ENCODE measurements at regions not wholly inside any gene's neighbourhood (a gene's known extent, or its start where the extent isn't known, plus 50 kb on each side); places are given as distances from the start of the nearest gene placed in this dataset.
A peak's percentile ranks its signal among the peaks of the same experiment; 100 is the strongest.
"Not testable (repeated sequence)": the region's sequence is repeated elsewhere in the genome, so short reads cannot be mapped to it uniquely, and the experiment has no call there.

- no peak for DNase-seq
Observed at GRCh38 chr5:82952326-82952725, 124.9 kb downstream of the TMEM167A start.

DNA sequence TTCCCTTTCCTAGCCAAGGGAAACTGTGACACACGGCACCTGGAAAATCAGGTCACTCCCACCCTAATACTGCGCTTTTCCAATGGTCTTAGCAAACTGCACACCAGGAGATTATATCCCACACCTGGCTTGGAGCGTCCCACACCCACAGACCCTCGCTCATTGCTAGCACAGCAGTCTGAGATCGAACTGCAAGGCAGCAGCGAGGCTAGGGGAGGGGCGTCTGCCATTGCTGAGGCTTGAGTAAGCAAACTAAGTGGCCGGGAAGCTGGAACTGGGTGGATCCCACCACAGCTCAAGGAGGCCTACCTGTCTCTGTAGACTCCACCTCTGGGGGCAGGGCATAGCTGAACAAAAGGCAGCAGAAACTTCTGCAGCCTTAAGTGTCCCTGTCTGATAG is 132.9 kb downstream of the TMEM167A start:
- not testable (repeated sequence) for DNase-seq

DNA sequence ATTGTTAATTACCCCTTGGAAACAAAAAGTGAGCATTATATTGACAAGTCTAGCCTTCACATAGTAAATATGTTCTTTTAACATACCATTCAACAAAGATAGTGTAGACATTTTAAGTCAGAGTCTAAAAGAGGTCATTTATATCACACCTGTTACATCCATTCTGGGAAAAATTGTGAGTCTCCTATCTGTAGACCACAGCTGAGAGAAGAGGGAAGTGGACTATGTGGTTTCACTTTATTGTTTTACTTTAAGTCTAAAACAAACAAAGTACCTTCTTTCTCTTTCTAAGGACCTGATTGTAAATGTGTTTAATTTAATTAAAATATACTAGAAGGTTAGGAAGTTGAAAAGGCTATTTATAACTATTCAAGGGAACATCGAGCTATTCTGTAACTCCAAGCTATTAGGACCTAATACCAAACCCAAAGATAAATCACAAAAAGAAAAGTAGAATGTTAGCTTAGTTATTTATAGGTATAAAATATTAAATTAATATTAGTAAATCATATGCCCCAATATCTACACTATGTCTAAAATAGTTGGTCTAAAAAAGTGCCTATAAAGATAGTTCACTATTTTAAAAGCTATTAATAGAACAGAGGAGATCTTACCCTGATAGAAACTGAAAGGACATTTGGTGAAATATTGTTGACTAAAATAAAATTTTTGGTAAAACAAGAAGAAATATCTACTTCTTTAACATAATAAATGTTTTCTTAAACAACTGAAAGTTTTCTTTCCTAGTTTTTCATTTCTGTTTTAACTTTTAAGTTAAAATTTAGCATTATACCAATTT is 134.9 kb downstream of the TMEM167A start:
- no peak for DNase-seq

DNA sequence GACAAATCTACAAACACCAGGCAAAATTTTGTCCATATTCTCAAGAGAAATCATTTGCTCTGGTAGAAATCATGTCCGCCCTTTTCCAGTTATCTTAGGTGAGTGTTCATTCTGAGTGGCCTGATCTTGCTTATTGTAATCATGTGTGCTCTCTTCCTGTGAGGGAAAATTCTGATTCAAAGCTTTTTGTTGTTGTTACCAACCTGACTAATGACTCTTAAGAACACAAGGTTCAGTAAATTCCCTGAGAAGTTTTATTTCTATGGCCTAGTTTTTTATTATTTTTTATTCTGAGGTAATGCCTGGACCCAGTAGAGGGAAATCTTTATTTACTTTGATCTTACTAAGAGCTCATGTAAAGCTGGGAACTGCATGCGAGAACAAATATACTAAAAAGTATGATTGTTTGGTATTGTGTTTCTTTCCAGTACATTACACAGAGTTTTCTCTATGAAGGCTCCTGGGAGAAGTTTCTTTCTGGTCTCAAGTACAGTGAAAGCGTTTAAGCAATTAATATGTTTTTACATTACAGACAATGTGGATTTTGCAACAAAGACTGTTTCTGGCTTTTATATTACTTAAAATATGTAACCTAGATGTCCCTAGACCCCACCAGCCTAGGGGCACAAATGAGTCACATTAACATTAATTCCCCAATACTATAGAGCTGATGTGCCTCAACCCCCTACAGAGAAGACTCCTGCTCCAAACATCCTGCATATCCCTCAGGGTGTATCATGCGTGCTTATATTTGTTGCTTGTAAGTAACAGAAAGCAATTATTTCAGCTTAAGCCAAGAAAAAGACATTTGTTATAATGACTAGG is 138.1 kb downstream of the TMEM167A start:
- no peak for DNase-seq

- not testable (repeated sequence) for DNase-seq
Observed at GRCh38 chr5:82932473-82933220, 144.5 kb downstream of the TMEM167A start.

DNA sequence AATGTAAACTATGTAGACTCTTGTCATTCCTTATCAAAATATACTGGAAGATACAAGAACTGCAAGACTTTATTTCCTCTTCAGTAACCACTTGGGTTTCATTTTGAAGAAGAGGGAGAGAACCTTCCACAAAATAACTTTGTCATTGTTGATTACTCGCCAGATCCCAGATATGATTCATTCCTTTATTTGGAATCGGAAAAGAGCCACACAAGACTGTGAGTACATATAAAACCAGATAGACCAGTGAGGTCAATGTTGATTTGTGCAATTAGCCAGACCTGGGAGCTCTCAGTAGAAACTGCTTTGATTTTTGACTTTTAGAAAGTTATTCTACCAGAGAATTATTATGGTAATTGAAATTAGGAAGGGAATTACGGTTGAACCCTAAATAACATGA is 146.1 kb downstream of the TMEM167A start:
- peak; percentile 34 for DNase-seq

- no peak for DNase-seq
Observed at GRCh38 chr5:82925061-82925411, 152.2 kb downstream of the TMEM167A start.

- DNase-seq = no peak
Observed at GRCh38 chr5:82924226-82925060, 152.8 kb downstream of the TMEM167A start.

- DNase-seq = no peak
Observed at GRCh38 chr5:82922086-82922734, 155.0 kb downstream of the TMEM167A start.

- no peak for DNase-seq
Observed at GRCh38 chr5:82918311-82919031, 158.7 kb downstream of the TMEM167A start.

DNA sequence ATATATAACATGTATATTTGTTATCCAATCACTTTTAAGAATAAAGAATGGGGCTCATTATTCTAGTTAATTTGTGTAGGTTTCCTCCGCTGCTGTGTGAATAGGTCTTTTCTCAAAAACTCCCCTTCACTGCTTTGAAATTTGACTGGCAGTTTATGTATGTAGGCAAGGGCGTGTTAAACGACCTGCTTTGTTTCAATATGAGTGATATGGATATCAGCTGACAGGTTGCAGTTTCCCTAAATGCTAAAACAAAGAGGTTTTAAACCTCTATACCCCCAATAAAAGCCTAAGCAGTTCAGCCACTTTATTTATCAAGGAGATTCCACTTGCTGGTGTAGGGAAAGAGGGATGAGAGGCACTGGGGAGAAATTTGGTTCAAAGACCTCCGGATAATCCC is 159.6 kb downstream of the TMEM167A start:
- no peak for DNase-seq

GRCh38 chr5:82913971-82914370 is 163.2 kb downstream of the TMEM167A start:
- DNase-seq = no peak

- DNase-seq = no peak
Observed at GRCh38 chr5:82912462-82912861, 164.7 kb downstream of the TMEM167A start.

DNA sequence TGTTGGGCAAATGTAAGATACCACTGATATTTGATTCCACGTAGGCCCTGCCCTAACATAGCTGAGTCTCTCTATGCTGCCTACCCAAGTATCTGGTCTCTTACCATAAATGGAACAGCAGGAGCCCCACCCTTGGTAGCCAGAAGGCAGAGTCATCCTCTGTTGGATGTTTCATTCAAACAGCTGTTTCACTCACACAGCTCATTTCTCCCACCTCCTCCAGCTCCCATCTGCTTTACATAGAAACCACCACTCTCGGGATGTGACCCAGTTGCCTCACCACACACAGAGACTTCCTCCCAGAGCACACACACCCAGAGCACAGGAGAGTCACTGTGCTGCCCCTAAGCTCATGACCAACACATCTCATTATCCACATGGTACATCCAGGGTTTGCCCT is 165.3 kb downstream of the TMEM167A start:
- DNase-seq = no peak

DNA sequence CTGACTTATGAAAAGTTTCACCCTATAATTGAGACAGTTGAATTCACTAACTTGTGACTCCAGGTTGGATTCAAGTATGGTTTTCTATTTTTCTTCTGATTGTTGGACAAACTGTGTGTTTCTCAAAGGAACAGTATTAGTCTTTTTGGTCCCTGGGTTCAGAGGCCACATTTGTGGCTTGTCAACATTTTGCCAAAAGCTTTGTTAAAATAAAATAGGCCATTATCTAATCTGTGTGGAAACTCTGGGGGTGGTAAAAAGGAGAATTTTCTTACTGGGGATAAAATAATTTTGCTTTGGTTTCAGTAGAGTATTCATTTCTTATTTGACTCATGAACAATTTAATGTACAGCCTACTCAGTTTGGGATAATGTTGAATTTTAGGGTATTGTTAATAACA is 166.3 kb downstream of the TMEM167A start:
- DNase-seq = no peak

- no peak for DNase-seq
Observed at GRCh38 chr5:82910491-82910890, 166.7 kb downstream of the TMEM167A start.

DNA sequence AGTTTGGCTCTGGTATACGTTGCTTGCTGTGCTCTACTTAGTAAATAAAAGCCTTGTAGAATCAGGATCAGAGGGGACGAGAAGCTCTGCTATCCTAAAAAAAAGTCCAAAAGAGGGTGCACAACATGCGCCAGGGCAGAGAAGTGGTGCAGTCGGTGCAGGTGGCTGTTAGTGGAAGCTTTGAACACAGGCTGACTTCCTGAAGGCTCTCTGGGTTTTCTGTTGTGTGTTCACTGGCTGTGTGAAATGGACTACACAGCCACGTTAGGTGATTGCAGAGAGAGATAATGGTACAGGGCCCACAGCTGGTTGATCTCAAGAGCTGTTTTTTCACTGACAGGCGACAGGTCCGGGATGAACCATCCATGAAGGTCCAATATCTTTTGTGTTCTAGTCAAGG is 167.4 kb downstream of the TMEM167A start:
- DNase-seq = no peak

DNA sequence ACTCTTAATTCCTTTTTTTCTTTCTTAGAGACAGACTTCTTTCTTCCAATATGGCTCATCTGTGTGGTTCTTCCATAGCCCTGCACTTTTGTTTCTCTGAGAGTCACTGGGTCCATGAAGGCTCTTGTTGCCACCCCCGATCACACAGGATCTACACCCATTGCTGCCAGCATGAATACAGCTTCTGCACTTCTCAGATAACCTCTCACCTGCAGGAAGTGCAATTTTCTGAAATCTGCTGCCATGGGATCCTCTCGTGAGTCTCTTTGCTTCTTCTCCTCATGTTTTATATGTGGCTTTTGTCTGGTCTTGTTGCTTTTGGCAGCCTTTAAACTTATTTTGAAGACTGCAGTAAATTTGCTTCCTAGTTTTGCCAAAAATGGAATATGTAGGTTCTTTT is 171.2 kb downstream of the TMEM167A start:
- DNase-seq = no peak

- no peak for DNase-seq
Observed at GRCh38 chr5:82901281-82901888, 175.8 kb downstream of the TMEM167A start.

GRCh38 chr5:82894716-82895115 is 182.5 kb downstream of the TMEM167A start:
- no peak for DNase-seq

GRCh38 chr5:82889088-82889487 is 188.1 kb downstream of the TMEM167A start:
- no peak for DNase-seq
